ENCODE measurements at regions not wholly inside any gene's neighbourhood (a gene's known extent, or its start where the extent isn't known, plus 50 kb on each side); places are given as distances from the start of the nearest gene placed in this dataset.

DNA sequence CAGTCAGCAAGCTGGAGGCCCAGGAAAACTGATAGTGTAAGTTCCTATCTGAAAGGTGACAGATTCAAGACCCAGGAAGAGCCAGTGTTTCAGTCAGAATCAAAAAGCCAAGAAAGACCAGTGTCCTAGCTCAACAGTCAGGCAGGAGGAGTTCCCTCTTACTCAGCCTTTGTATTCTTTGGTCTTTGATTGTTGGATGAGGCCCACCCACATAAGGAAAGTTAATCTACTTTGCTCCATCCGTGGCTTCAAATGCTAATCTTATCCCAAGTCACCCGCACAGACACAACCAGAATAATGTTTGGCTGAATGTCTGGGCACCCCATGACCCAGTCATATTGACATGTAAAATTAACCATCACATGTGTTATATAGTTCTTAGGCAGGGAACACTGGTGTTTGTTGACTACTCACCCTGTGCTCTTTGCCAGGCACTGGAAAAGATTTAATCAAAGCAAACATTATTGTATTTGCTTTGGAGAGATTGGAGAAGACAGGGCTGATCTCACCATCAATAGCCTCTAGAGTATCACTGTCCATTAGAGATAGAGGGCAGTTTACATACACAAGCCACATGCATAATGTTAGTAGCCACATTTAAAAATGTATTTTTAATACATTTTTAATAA is 96.3 kb upstream of the KCNN2 start:
- H3K27me3 ChIP-seq (ENCODE audit: insufficient read depth, poor library complexity, severe bottlenecking) = no peaks in the 10 kb centered on the region
- H3K27ac ChIP-seq (replicated peaks) = no peak overlapping the region
- TF ChIP-seq SPI1 (IDR thresholded peaks at IDR 0.05; ENCODE audit: borderline replicate concordance, low read depth) (no peak), GABPA (IDR thresholded peaks at IDR 0.05; ENCODE audit: low read depth) (no peak), POLR2AphosphoS5 (IDR thresholded peaks at IDR 0.05; ENCODE audit: low read depth) (no peak), REST (IDR thresholded peaks at IDR 0.05; ENCODE audit: insufficient replicate concordance, low read depth) (no peak)
- TF ChIP-seq, protein P1, sequence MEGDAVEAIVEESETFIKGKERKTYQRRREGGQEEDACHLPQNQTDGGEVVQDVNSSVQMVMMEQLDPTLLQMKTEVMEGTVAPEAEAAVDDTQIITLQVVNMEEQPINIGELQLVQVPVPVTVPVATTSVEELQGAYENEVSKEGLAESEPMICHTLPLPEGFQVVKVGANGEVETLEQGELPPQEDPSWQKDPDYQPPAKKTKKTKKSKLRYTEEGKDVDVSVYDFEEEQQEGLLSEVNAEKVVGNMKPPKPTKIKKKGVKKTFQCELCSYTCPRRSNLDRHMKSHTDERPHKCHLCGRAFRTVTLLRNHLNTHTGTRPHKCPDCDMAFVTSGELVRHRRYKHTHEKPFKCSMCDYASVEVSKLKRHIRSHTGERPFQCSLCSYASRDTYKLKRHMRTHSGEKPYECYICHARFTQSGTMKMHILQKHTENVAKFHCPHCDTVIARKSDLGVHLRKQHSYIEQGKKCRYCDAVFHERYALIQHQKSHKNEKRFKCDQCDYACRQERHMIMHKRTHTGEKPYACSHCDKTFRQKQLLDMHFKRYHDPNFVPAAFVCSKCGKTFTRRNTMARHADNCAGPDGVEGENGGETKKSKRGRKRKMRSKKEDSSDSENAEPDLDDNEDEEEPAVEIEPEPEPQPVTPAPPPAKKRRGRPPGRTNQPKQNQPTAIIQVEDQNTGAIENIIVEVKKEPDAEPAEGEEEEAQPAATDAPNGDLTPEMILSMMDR (IDR thresholded peaks at IDR 0.05; ENCODE audit: insufficient read depth, low read length) = no peak
- H3K4me3 ChIP-seq (replicated peaks; ENCODE audit: insufficient read depth, low read length) = no peak overlapping the region
- no peak for DNase-seq (ENCODE audit: low read depth in 1 of 2, low spot score in 1 of 2)

DNA sequence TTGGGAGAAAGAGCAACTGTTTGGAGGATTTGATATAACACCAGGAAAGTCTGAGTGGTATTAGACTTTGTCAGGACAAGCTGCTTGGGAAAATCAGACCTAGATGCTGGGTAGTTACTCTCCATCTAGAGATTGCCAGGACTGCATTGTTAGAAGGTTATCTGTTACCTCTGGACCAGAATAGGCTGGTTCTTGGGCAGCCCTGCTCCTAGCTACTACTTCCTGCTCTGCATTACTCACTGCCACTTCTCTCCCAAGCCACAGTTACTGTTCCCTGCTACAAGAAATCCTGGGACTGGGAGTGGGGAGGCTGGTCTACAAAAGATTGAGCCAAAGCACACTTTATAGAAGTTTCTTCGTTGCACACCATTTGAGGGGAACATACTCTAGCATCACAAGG is 95.5 kb upstream of the KCNN2 start:
- DNase-seq (ENCODE audit: low read depth in 1 of 2, low spot score in 1 of 2) = no peak
- no peak overlapping the region for H3K27ac ChIP-seq (replicated peaks)
- H3K27me3 ChIP-seq (ENCODE audit: insufficient read depth, poor library complexity, severe bottlenecking) = no peaks in the 10 kb centered on the region
- H3K4me3 ChIP-seq (replicated peaks; ENCODE audit: insufficient read depth, low read length) = no peak overlapping the region
- TF ChIP-seq GABPA (IDR thresholded peaks at IDR 0.05; ENCODE audit: low read depth) (no peak), REST (IDR thresholded peaks at IDR 0.05; ENCODE audit: insufficient replicate concordance, low read depth) (no peak), SPI1 (IDR thresholded peaks at IDR 0.05; ENCODE audit: borderline replicate concordance, low read depth) (no peak), POLR2AphosphoS5 (IDR thresholded peaks at IDR 0.05; ENCODE audit: low read depth) (no peak)
- TF ChIP-seq, protein P1 (IDR thresholded peaks at IDR 0.05; ENCODE audit: insufficient read depth, low read length) = no peak

DNA sequence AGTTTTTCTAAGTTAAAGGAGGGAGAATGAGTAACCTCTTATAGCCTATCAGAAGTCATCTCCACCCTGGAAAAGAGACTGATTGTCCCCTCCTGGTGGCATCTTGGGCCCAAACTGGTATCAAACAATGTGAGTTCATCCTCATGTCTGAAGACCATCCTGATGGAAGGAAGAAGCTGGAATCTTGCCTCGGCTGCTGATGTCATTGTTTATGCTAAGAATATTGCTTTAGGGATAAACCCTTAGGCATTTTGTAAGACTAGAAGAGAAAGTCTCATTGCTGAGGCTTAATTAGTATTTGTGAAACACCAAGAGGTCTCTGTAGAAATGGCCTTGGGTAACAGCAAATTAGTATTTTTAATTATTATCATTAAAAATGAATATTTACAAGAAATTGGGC is 65.7 kb upstream of the KCNN2 start:
- TF ChIP-seq SPI1 (IDR thresholded peaks at IDR 0.05; ENCODE audit: borderline replicate concordance, low read depth) = no peak
- TF ChIP-seq REST (IDR thresholded peaks at IDR 0.05; ENCODE audit: insufficient replicate concordance, low read depth) = no peak
- TF ChIP-seq, protein P1 (IDR thresholded peaks at IDR 0.05; ENCODE audit: insufficient read depth, low read length) = no peak
- no peak for TF ChIP-seq POLR2AphosphoS5 (IDR thresholded peaks at IDR 0.05; ENCODE audit: low read depth)
- TF ChIP-seq GABPA (IDR thresholded peaks at IDR 0.05; ENCODE audit: low read depth) = no peak
- no peak overlapping the region for H3K27ac ChIP-seq (replicated peaks)
- DNase-seq (ENCODE audit: low read depth in 1 of 2, low spot score in 1 of 2) = no peak
- H3K27me3 ChIP-seq (ENCODE audit: insufficient read depth, poor library complexity, severe bottlenecking) = no peaks in the 10 kb centered on the region
- no peak overlapping the region for H3K4me3 ChIP-seq (replicated peaks; ENCODE audit: insufficient read depth, low read length)

Measured in HL-60 (cell line).